ENCODE measurements at regions not wholly inside any gene's neighbourhood (a gene's known extent, or its start where the extent isn't known, plus 50 kb on each side); places are given as distances from the start of the nearest gene placed in this dataset.
"Not testable (repeated sequence)": the region's sequence is repeated elsewhere in the genome, so short reads cannot be mapped to it uniquely, and the experiment has no call there.

- Mint-ChIP-seq H3K4me3 (no peak overlapping the region), H3K4me1 (ENCODE audit: low read depth) (peaks cover 53% of the 10 kb centered on the region), H3K9me3 (no peaks in the 10 kb centered on the region), H3K27me3 (no peaks in the 10 kb centered on the region), H3K36me3 (ENCODE audit: low read depth) (no peaks in the 10 kb centered on the region), H3K27ac (peak overlapping the region; percentile 64)
- intact Hi-C loops (cut with micrococcal nuclease), result no loop called here
These were observed 697.8 kb upstream of the HS3ST1 start for GRCh38 chr4:12126474-12126873.

GRCh38 chr4:12124138-12124537 is 695.4 kb upstream of the HS3ST1 start:
- peaks cover 59% of the 10 kb centered on the region for H3K4me1 Mint-ChIP-seq (ENCODE audit: low read depth)
- H3K27ac Mint-ChIP-seq, result peak overlapping the region; percentile 81
- H3K4me3 Mint-ChIP-seq, result no peak overlapping the region
- no peaks in the 10 kb centered on the region for H3K36me3 Mint-ChIP-seq (ENCODE audit: low read depth)
- H3K27me3 Mint-ChIP-seq, result no peaks in the 10 kb centered on the region
- intact Hi-C loops (cut with micrococcal nuclease), result no loop called here
- no peaks in the 10 kb centered on the region for H3K9me3 Mint-ChIP-seq

- peak overlapping the region; percentile 81 for H3K27ac Mint-ChIP-seq
- no peaks in the 10 kb centered on the region for H3K27me3 Mint-ChIP-seq
- peaks cover 59% of the 10 kb centered on the region for H3K4me1 Mint-ChIP-seq (ENCODE audit: low read depth)
- intact Hi-C loops (cut with micrococcal nuclease), result no loop called here
- H3K36me3 Mint-ChIP-seq (ENCODE audit: low read depth), result no peaks in the 10 kb centered on the region
- no peak overlapping the region for H3K4me3 Mint-ChIP-seq
- H3K9me3 Mint-ChIP-seq, result no peaks in the 10 kb centered on the region
These were observed 695.0 kb upstream of the HS3ST1 start for GRCh38 chr4:12123707-12124106.

GRCh38 chr4:12122316-12122715 is 693.6 kb upstream of the HS3ST1 start:
- Mint-ChIP-seq H3K36me3 (ENCODE audit: low read depth) (no peaks in the 10 kb centered on the region), H3K9me3 (no peaks in the 10 kb centered on the region), H3K27me3 (no peaks in the 10 kb centered on the region), H3K4me1 (ENCODE audit: low read depth) (peaks cover 65% of the 10 kb centered on the region), H3K27ac (peak overlapping the region; percentile 81), H3K4me3 (no peak overlapping the region)
- intact Hi-C loops (cut with micrococcal nuclease), result no loop called here

GRCh38 chr4:12120968-12121367 is 692.3 kb upstream of the HS3ST1 start:
- H3K27me3 Mint-ChIP-seq, result no peaks in the 10 kb centered on the region
- intact Hi-C loops (cut with micrococcal nuclease), result no loop called here
- no peaks in the 10 kb centered on the region for H3K9me3 Mint-ChIP-seq
- no peaks in the 10 kb centered on the region for H3K36me3 Mint-ChIP-seq (ENCODE audit: low read depth)
- H3K27ac Mint-ChIP-seq, result no peak overlapping the region
- peaks cover 64% of the 10 kb centered on the region for H3K4me1 Mint-ChIP-seq (ENCODE audit: low read depth)
- no peak overlapping the region for H3K4me3 Mint-ChIP-seq

- Mint-ChIP-seq H3K27ac (peak overlapping the region; percentile 64), H3K36me3 (ENCODE audit: low read depth) (peaks cover 7% of the 10 kb centered on the region), H3K4me1 (ENCODE audit: low read depth) (peaks cover 52% of the 10 kb centered on the region), H3K9me3 (peaks cover 13% of the 10 kb centered on the region), H3K4me3 (no peak overlapping the region), H3K27me3 (no peaks in the 10 kb centered on the region)
- intact Hi-C loops (cut with micrococcal nuclease), result no loop called here
These were observed 690.0 kb upstream of the HS3ST1 start for GRCh38 chr4:12118651-12119213.

GRCh38 chr4:12116009-12116552 is 687.4 kb upstream of the HS3ST1 start:
- H3K4me3 Mint-ChIP-seq, result no peak overlapping the region
- peaks cover 40% of the 10 kb centered on the region for H3K9me3 Mint-ChIP-seq
- H3K36me3 Mint-ChIP-seq (ENCODE audit: low read depth), result peaks cover 22% of the 10 kb centered on the region
- peaks cover 37% of the 10 kb centered on the region for H3K4me1 Mint-ChIP-seq (ENCODE audit: low read depth)
- intact Hi-C loops (cut with micrococcal nuclease), result no loop called here
- H3K27ac Mint-ChIP-seq, result no peak overlapping the region
- H3K27me3 Mint-ChIP-seq, result no peaks in the 10 kb centered on the region

- H3K4me3 Mint-ChIP-seq, result no peak overlapping the region
- peaks cover 40% of the 10 kb centered on the region for H3K9me3 Mint-ChIP-seq
- intact Hi-C loops (cut with micrococcal nuclease), result no loop called here
- no peak overlapping the region for H3K27ac Mint-ChIP-seq
- peaks cover 22% of the 10 kb centered on the region for H3K36me3 Mint-ChIP-seq (ENCODE audit: low read depth)
- H3K4me1 Mint-ChIP-seq (ENCODE audit: low read depth), result peaks cover 2% of the 10 kb centered on the region
- no peaks in the 10 kb centered on the region for H3K27me3 Mint-ChIP-seq
These were observed 681.9 kb upstream of the HS3ST1 start for GRCh38 chr4:12110627-12111026.

GRCh38 chr4:12109056-12109455 is 680.4 kb upstream of the HS3ST1 start:
- intact Hi-C loops (cut with micrococcal nuclease); H3K4me3 Mint-ChIP-seq; H3K27me3 Mint-ChIP-seq; H3K27ac Mint-ChIP-seq; H3K4me1 Mint-ChIP-seq (ENCODE audit: low read depth): not testable (repeated sequence)
- Mint-ChIP-seq H3K36me3 (ENCODE audit: low read depth) (peaks cover 15% of the 10 kb centered on the region), H3K9me3 (peaks cover 30% of the 10 kb centered on the region)

GRCh38 chr4:12105519-12105918 is 676.8 kb upstream of the HS3ST1 start:
- intact Hi-C loops (cut with micrococcal nuclease), result no loop called here
- no peaks in the 10 kb centered on the region for H3K27me3 Mint-ChIP-seq
- no peaks in the 10 kb centered on the region for H3K4me1 Mint-ChIP-seq (ENCODE audit: low read depth)
- H3K4me3 Mint-ChIP-seq, result no peak overlapping the region
- H3K9me3 Mint-ChIP-seq, result no peaks in the 10 kb centered on the region
- H3K27ac Mint-ChIP-seq, result no peak overlapping the region
- H3K36me3 Mint-ChIP-seq (ENCODE audit: low read depth), result no peaks in the 10 kb centered on the region

GRCh38 chr4:12089920-12090319 is 661.2 kb upstream of the HS3ST1 start:
- not testable (repeated sequence) for H3K27me3 Mint-ChIP-seq; H3K4me1 Mint-ChIP-seq (ENCODE audit: low read depth); H3K27ac Mint-ChIP-seq; H3K9me3 Mint-ChIP-seq; H3K36me3 Mint-ChIP-seq (ENCODE audit: low read depth); H3K4me3 Mint-ChIP-seq
- intact Hi-C loops (cut with micrococcal nuclease), result loop anchor here (10.0 kb wide), 1 partner anchor 55 kb away; no protein-coding TSS in a partner anchor

GRCh38 chr4:12084690-12085089 is 656.0 kb upstream of the HS3ST1 start:
- no peaks in the 10 kb centered on the region for H3K36me3 Mint-ChIP-seq (ENCODE audit: low read depth)
- H3K4me1 Mint-ChIP-seq (ENCODE audit: low read depth), result peaks cover 5% of the 10 kb centered on the region
- H3K4me3 Mint-ChIP-seq, result no peak overlapping the region
- H3K27ac Mint-ChIP-seq, result no peak overlapping the region
- intact Hi-C loops (cut with micrococcal nuclease), result loop anchor here (10.0 kb wide), 1 partner anchor 60 kb away; no protein-coding TSS in a partner anchor
- H3K9me3 Mint-ChIP-seq, result peaks cover 15% of the 10 kb centered on the region
- peaks cover 2% of the 10 kb centered on the region for H3K27me3 Mint-ChIP-seq

- Mint-ChIP-seq H3K4me1 (ENCODE audit: low read depth) (peaks cover 4% of the 10 kb centered on the region), H3K27ac (no peak overlapping the region), H3K4me3 (no peak overlapping the region), H3K9me3 (no peaks in the 10 kb centered on the region), H3K36me3 (ENCODE audit: low read depth) (no peaks in the 10 kb centered on the region), H3K27me3 (no peaks in the 10 kb centered on the region)
- intact Hi-C loops (cut with micrococcal nuclease), result no loop called here
These were observed 642.6 kb upstream of the HS3ST1 start for GRCh38 chr4:12071316-12071715.

GRCh38 chr4:12053966-12054365 is 625.3 kb upstream of the HS3ST1 start:
- no peaks in the 10 kb centered on the region for H3K4me1 Mint-ChIP-seq (ENCODE audit: low read depth)
- intact Hi-C loops (cut with micrococcal nuclease), result no loop called here
- H3K27me3 Mint-ChIP-seq, result peaks cover 3% of the 10 kb centered on the region
- H3K36me3 Mint-ChIP-seq (ENCODE audit: low read depth), result no peaks in the 10 kb centered on the region
- no peak overlapping the region for H3K4me3 Mint-ChIP-seq
- no peaks in the 10 kb centered on the region for H3K9me3 Mint-ChIP-seq
- no peak overlapping the region for H3K27ac Mint-ChIP-seq

- Mint-ChIP-seq H3K4me1 (ENCODE audit: low read depth) (no peaks in the 10 kb centered on the region), H3K9me3 (no peaks in the 10 kb centered on the region), H3K27ac (no peak overlapping the region), H3K27me3 (peaks cover 3% of the 10 kb centered on the region), H3K36me3 (ENCODE audit: low read depth) (no peaks in the 10 kb centered on the region), H3K4me3 (no peak overlapping the region)
- intact Hi-C loops (cut with micrococcal nuclease), result no loop called here
These were observed 624.9 kb upstream of the HS3ST1 start for GRCh38 chr4:12053556-12053955.
